NT2/D1 (cell line): ENCODE measurements at regions not wholly inside any gene's neighbourhood (a gene's known extent, or its start where the extent isn't known, plus 50 kb on each side); places are given as distances from the start of the nearest gene placed in this dataset.

Experiments used
- YY1 ChIP-seq: IDR thresholded peaks from 2 replicates; pipeline ENCODE4 v1.6.1; 2011; ENCODE audit not compliant: insufficient read length, insufficient read depth
- ZNF274 ChIP-seq: IDR thresholded peaks from 2 replicates; pipeline ENCODE4 v1.6.1; 2011; ENCODE audit warnings: mild to moderate bottlenecking, low read depth, low read length

- TF ChIP-seq ZNF274 = no peak
- TF ChIP-seq YY1 = no peak
These were observed 127.6 kb upstream of the UBE2E2 start for GRCh38 chr3:23075496-23075895.
